ENCODE measurements at regions not wholly inside any gene's neighbourhood (a gene's known extent, or its start where the extent isn't known, plus 50 kb on each side); places are given as distances from the start of the nearest gene placed in this dataset.

- Histone ChIP-seq H3K4me1 (ENCODE audit: insufficient read depth, low read length) (no peaks in the 10 kb centered on the region), H3F3A (ENCODE audit: low read length, unreplicated experiment) (no peaks in the 10 kb centered on the region), H4K20me1 (ENCODE audit: low read length) (no peaks in the 10 kb centered on the region), H3K9ac (ENCODE audit: low read length) (no peak overlapping the region), H3K36me3 (ENCODE audit: low read depth, low read length) (no peaks in the 10 kb centered on the region), H3K27ac (ENCODE audit: low read length) (no peak overlapping the region), H2AFZ (ENCODE audit: low read length) (no peak overlapping the region), H3K9me3 (ENCODE audit: low read length) (no peaks in the 10 kb centered on the region), H3K9me2 (replicated peaks; ENCODE audit: low read length) (no peaks in the 10 kb centered on the region), H3K4me3 (ENCODE audit: low read length) (no peak overlapping the region), H3K79me2 (ENCODE audit: low read length) (no peaks in the 10 kb centered on the region), H3K27me3 (ENCODE audit: low read length) (peaks cover 5% of the 10 kb centered on the region), H3K4me2 (ENCODE audit: low read length) (no peak overlapping the region)
- ChIA-PET CTCF (no interaction called here), POLR2A (ENCODE audit: unreplicated experiment) (no interaction called here)
- ATAC-seq (no peak), DNase-seq (no peak)
- BruUV-seq (replicated peaks), result no TSS peak
- TF ChIP-seq EZH2 (IDR thresholded peaks at IDR 0.05; ENCODE audit: low read length, unreplicated experiment) (no peak), EZH2phosphoT487 (IDR thresholded peaks at IDR 0.05; ENCODE audit: borderline replicate concordance, low read length) (no peak), CTCF (conservative IDR thresholded peaks at IDR 0.05; ENCODE audit: low read depth, low read length) (no peak)
- intact Hi-C loops (cut with micrococcal nuclease), result no loop called here
Measured at GRCh38 chr10:131681122-131681521, 219.7 kb upstream of the PPP2R2D start.

- DNase-seq (no peak), ATAC-seq (no peak)
- Histone ChIP-seq H3K27me3 (ENCODE audit: low read length) (no peaks in the 10 kb centered on the region; the same call in none of the 2 replicates), H3K36me3 (ENCODE audit: low read depth, low read length) (no peaks in the 10 kb centered on the region), H3K9me2 (replicated peaks; ENCODE audit: low read length) (no peaks in the 10 kb centered on the region), H2AFZ (ENCODE audit: low read length) (no peak overlapping the region), H4K20me1 (ENCODE audit: low read length) (no peaks in the 10 kb centered on the region), H3K4me2 (ENCODE audit: low read length) (no peak overlapping the region), H3K9ac (ENCODE audit: low read length) (no peak overlapping the region), H3K4me3 (ENCODE audit: low read length) (no peak overlapping the region), H3K79me2 (ENCODE audit: low read length) (no peaks in the 10 kb centered on the region), H3K4me1 (ENCODE audit: insufficient read depth, low read length) (no peaks in the 10 kb centered on the region), H3F3A (ENCODE audit: low read length, unreplicated experiment) (no peaks in the 10 kb centered on the region), H3K27ac (ENCODE audit: low read length) (no peak overlapping the region), H3K9me3 (ENCODE audit: low read length) (no peaks in the 10 kb centered on the region)
- TF ChIP-seq EZH2 (IDR thresholded peaks at IDR 0.05; ENCODE audit: low read length, unreplicated experiment) (no peak), CTCF (conservative IDR thresholded peaks at IDR 0.05; ENCODE audit: low read depth, low read length) (no peak), EZH2phosphoT487 (IDR thresholded peaks at IDR 0.05; ENCODE audit: borderline replicate concordance, low read length) (no peak)
- POLR2A ChIA-PET (ENCODE audit: unreplicated experiment), result no interaction called here
- BruUV-seq (replicated peaks), result no TSS peak
- intact Hi-C loops (cut with micrococcal nuclease), result no loop called here
- CTCF ChIA-PET, result no interaction called here
Measured at GRCh38 chr10:131681656-131682055, 219.2 kb upstream of the PPP2R2D start.

DNA sequence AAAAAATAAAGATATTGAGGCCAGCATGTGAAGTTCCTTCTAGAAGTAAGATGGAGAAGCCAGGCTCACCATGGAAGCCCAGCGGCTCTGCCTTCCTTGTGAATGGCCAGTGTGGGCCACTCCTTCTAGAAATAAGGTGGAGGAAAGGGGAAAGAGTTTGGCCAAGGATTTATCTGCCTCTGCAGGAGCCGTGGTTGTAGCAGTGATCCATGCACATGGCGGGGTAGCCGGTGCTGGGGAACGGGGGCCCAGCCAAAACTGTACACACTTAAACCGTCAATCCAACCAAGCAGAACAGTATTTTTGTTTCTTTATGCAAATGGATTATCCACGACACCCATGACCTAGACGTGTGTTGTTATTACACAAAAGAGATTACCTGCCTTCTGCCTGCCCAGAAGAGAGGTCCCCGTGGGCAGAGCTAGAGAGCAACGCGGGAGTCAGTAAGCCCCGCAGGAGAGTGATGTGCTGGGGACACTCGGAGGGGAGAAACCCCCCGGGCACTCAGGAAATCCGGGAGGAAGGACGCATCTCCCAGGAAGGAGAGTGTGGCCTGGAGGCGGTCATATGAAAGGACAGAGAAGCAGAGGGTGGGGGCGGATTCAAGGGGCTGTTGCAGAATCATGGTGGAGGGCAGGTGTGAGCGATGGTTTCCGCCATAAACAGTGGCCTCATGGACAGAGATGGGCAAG lies 218.4 kb upstream of the PPP2R2D start:
- no peak for ATAC-seq
- intact Hi-C loops (cut with micrococcal nuclease), result no loop called here
- no peaks in the 10 kb centered on the region for H3K9me2 ChIP-seq (replicated peaks; ENCODE audit: low read length)

More for the DNA sequence above, 218.4 kb upstream of the PPP2R2D start:
- Histone ChIP-seq H3K9ac (ENCODE audit: low read length) (no peak overlapping the region), H2AFZ (ENCODE audit: low read length) (no peak overlapping the region), H3K4me1 (ENCODE audit: insufficient read depth, low read length) (no peaks in the 10 kb centered on the region), H3K4me3 (ENCODE audit: low read length) (no peak overlapping the region), H4K20me1 (ENCODE audit: low read length) (no peaks in the 10 kb centered on the region), H3K27ac (ENCODE audit: low read length) (no peak overlapping the region), H3K4me2 (ENCODE audit: low read length) (no peak overlapping the region), H3F3A (ENCODE audit: low read length, unreplicated experiment) (no peaks in the 10 kb centered on the region), H3K27me3 (ENCODE audit: low read length) (no peaks in the 10 kb centered on the region; the same call in none of the 2 replicates), H3K79me2 (ENCODE audit: low read length) (no peaks in the 10 kb centered on the region), H3K9me3 (ENCODE audit: low read length) (no peaks in the 10 kb centered on the region), H3K36me3 (ENCODE audit: low read depth, low read length) (no peaks in the 10 kb centered on the region)
- no TSS peak for BruUV-seq (replicated peaks)
- TF ChIP-seq EZH2phosphoT487 (IDR thresholded peaks at IDR 0.05; ENCODE audit: borderline replicate concordance, low read length) (no peak), CTCF (conservative IDR thresholded peaks at IDR 0.05; ENCODE audit: low read depth, low read length) (no peak), EZH2 (IDR thresholded peaks at IDR 0.05; ENCODE audit: low read length, unreplicated experiment) (no peak)
- no peak for DNase-seq
- ChIA-PET CTCF (no interaction called here), POLR2A (ENCODE audit: unreplicated experiment) (no interaction called here)
